ENCODE measurements at regions not wholly inside any gene's neighbourhood (a gene's known extent, or its start where the extent isn't known, plus 50 kb on each side); places are given as distances from the start of the nearest gene placed in this dataset.

DNA sequence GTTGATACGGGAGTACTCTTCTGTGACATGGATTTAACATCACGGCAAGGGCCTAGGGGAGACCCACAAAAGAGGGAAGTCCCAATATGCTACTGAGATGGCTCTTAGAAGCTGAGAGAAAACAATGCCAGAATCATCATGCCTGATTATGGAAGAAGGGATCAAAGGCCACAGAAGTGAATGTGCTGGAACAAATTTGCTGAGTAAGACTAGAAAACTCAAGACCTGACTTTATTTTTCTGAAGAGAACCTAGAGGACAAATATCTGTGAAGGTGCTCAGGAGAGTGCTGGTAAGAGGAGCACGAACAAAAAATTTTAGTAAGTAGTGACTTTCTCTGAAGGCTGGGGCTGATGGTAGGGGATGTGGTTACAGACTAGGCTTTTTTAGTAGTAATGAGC lies 277.0 kb downstream of the ZEB1 start:
- Histone ChIP-seq H3K4me3 (replicated peaks; ENCODE audit: low read depth, low read length) (no peak overlapping the region), H3K36me3 (ENCODE audit: control insufficient read depth, insufficient read depth, low read length) (no peaks in the 10 kb centered on the region), H3K27me3 (replicated peaks; ENCODE audit: control insufficient read depth, insufficient read depth, low read length) (no peaks in the 10 kb centered on the region)
- DNase-seq (ENCODE audit: extremely low read depth, insufficient read length), result no peak
- TF ChIP-seq CTCF (IDR thresholded peaks at IDR 0.05; ENCODE audit: insufficient read depth, low read length, poor library complexity, severe bottlenecking), result no peak

DNA sequence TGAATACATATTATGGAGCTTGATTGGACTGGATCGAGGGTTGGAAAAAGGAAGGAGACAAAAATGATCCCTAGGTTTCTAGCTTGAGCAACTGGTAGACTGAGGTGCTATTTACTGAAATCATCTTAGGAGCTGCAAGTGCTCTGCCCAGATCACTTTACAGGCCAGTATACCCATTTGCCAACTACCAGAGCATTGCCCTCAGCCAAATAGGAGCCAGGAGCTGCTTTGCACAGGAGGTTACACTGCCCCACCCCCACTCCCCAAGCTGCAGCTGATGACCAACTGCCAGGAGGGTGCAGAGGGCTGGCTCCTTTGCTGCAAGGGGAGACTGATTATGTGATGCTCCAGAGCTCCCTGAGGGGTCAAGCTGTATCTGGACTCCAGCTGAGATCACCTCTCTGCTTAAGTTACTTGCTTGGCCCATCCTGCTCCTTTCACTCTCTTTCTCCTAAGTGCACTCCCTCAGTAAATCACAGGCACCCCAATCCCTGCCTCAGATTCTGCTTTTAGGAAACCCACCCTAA lies 275.4 kb downstream of the ZEB1 start:
- no peak overlapping the region for H3K4me3 ChIP-seq (replicated peaks; ENCODE audit: low read depth, low read length)
- no peaks in the 10 kb centered on the region for H3K27me3 ChIP-seq (replicated peaks; ENCODE audit: control insufficient read depth, insufficient read depth, low read length)
- no peak for TF ChIP-seq CTCF (IDR thresholded peaks at IDR 0.05; ENCODE audit: insufficient read depth, low read length, poor library complexity, severe bottlenecking)
- no peaks in the 10 kb centered on the region for H3K36me3 ChIP-seq (ENCODE audit: control insufficient read depth, insufficient read depth, low read length)
- no peak for DNase-seq (ENCODE audit: extremely low read depth, insufficient read length)

DNA sequence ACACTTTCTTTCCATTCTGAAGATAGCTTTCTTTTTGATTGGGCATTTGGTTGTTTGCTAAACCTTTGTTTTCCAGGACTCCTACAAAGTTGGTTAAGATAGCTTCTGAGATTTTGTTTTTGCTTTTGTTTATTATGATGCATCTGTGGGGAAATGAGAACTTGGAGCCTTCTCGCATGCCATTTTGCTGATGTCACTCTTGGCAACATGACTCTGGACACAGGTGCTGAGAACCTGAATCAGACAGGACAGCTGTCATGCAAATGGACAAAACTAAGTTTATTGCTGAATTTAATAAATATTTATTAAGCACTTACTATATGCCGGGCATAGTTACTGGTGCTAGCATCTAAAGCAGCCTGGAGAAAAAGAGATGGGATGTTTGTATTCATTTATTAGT lies 274.1 kb downstream of the ZEB1 start:
- Histone ChIP-seq H3K4me3 (replicated peaks; ENCODE audit: low read depth, low read length) (no peak overlapping the region), H3K36me3 (ENCODE audit: control insufficient read depth, insufficient read depth, low read length) (no peaks in the 10 kb centered on the region), H3K27me3 (replicated peaks; ENCODE audit: control insufficient read depth, insufficient read depth, low read length) (no peaks in the 10 kb centered on the region)
- no peak for DNase-seq (ENCODE audit: extremely low read depth, insufficient read length)
- no peak for TF ChIP-seq CTCF (IDR thresholded peaks at IDR 0.05; ENCODE audit: insufficient read depth, low read length, poor library complexity, severe bottlenecking)

DNA sequence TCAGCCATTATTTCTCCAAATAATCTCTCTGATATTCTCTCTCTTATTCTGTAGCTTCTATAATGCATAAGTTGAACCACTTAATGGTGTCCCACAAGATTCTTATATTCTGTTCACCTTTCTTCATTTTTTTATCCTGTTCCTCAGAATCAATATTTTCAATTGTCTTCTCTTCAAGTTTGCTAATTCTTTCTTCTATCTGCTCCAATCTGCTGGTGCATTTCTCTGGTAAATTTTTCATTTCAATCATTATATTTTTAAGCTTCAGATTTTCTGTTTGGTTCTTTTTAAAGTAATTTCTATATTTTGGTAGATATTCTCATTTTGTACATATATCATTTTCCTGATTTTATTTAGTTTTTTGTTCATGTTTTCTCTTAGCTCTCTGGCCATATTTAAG lies 272.6 kb downstream of the ZEB1 start:
- no peak for DNase-seq (ENCODE audit: extremely low read depth, insufficient read length)
- H3K36me3 ChIP-seq (ENCODE audit: control insufficient read depth, insufficient read depth, low read length), result no peaks in the 10 kb centered on the region
- TF ChIP-seq CTCF (IDR thresholded peaks at IDR 0.05; ENCODE audit: insufficient read depth, low read length, poor library complexity, severe bottlenecking), result no peak
- H3K4me3 ChIP-seq (replicated peaks; ENCODE audit: low read depth, low read length), result no peak overlapping the region
- no peaks in the 10 kb centered on the region for H3K27me3 ChIP-seq (replicated peaks; ENCODE audit: control insufficient read depth, insufficient read depth, low read length)

DNA sequence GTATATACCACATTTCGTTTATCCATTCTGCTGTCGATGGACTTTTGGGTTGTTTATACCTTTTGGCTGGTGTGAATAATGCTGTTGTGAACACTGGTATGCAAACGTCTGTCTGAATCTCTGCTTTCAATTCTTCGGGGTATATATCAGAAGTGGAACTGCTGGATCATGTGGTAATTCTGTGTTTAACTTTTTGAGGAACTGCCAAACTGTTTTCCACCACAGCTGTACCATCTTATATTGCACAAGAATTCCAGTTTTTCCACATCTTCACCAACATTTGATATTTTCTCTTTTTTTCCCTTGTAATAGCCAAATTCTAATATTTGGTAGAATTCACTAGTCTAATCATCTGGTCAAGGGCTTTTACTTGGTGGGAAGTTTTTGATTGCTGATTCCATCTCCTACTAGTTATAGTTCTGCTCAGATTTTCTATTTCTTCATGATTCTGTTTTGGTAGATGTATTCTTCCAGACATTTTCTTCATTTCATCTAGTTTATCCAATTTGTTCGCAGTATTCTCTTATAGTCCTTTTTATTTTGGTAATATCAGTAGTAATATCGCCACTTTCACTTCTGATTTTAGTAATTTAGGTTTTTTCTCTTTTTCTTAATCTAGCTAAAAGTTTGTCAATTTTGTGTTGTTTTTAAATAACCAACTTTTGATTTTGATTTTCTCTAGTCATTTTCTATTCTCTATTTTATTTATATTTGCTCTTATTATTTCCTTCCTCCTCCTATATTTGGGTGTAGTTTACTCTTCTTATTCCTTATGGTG lies 271.2 kb downstream of the ZEB1 start:
- H3K27me3 ChIP-seq (replicated peaks; ENCODE audit: control insufficient read depth, insufficient read depth, low read length), result no peaks in the 10 kb centered on the region
- H3K4me3 ChIP-seq (replicated peaks; ENCODE audit: low read depth, low read length), result no peak overlapping the region
- TF ChIP-seq CTCF (IDR thresholded peaks at IDR 0.05; ENCODE audit: insufficient read depth, low read length, poor library complexity, severe bottlenecking), result no peak
- no peak for DNase-seq (ENCODE audit: extremely low read depth, insufficient read length)
- H3K36me3 ChIP-seq (ENCODE audit: control insufficient read depth, insufficient read depth, low read length), result no peaks in the 10 kb centered on the region

Measured in GM06990 (cell line).